ENCODE measurements at regions not wholly inside any gene's neighbourhood (a gene's known extent, or its start where the extent isn't known, plus 50 kb on each side); places are given as distances from the start of the nearest gene placed in this dataset.

- Histone ChIP-seq H3K27me3 (ENCODE audit: control insufficient read depth, insufficient read depth, low read length) (peaks cover 3% of the 10 kb centered on the region; the same call in 1 of the 2 replicates), H3K4me1 (ENCODE audit: control insufficient read depth, insufficient read depth, low read length) (no peaks in the 10 kb centered on the region), H3K27ac (ENCODE audit: low read length) (no peak overlapping the region), H3K4me3 (ENCODE audit: low read depth in 2 of 2, low read length in 2 of 2) (no peak overlapping the region), H3K9me3 (ENCODE audit: control insufficient read depth, insufficient read depth, low read depth, low read length) (no peaks in the 10 kb centered on the region), H3K36me3 (ENCODE audit: control insufficient read depth, insufficient read depth, low read length) (no peaks in the 10 kb centered on the region)
- ChIA-PET CTCF (no interaction called here), POLR2A (no interaction called here)
- intact Hi-C loops (cut with micrococcal nuclease; ENCODE audit: unreplicated experiment) (no loop called here), in situ Hi-C loops (cut with HindIII; ENCODE audit: low pct_unique_long_range_greater_than_20kb, low sequenced_read_pairs) (no loop called here)
- ATAC-seq (no peak), DNase-seq (ENCODE audit: low read depth, low spot score) (no peak)
- TF ChIP-seq CTCF (IDR thresholded peaks at IDR 0.05) (no peak), REST (IDR thresholded peaks at IDR 0.05; ENCODE audit: insufficient read depth in 1 of 2, low read depth in 2 of 2, low read length in 1 of 2) (no peak), SIN3A (IDR thresholded peaks at IDR 0.05; ENCODE audit: borderline replicate concordance, insufficient read depth, low read depth, low read length) (no peak), TCF7L2 (IDR thresholded peaks at IDR 0.05; ENCODE audit: low read depth, low read length) (no peak), POLR2AphosphoS5 (IDR thresholded peaks at IDR 0.05; ENCODE audit: low read depth, low read length) (no peak)
- no TSS peak for BruUV-seq (replicated peaks)
Observed at GRCh38 chr22:49177666-49178065, 650.0 kb downstream of the BRD1 start.

- ATAC-seq (no peak), DNase-seq (ENCODE audit: low read depth, low spot score) (no peak)
- BruUV-seq (replicated peaks), result no TSS peak
- Histone ChIP-seq H3K9me3 (ENCODE audit: control insufficient read depth, insufficient read depth, low read depth, low read length) (no peaks in the 10 kb centered on the region), H3K36me3 (ENCODE audit: control insufficient read depth, insufficient read depth, low read length) (no peaks in the 10 kb centered on the region), H3K27me3 (ENCODE audit: control insufficient read depth, insufficient read depth, low read length) (peaks cover 3% of the 10 kb centered on the region; the same call in 1 of the 2 replicates), H3K27ac (ENCODE audit: low read length) (no peak overlapping the region), H3K4me1 (ENCODE audit: control insufficient read depth, insufficient read depth, low read length) (no peaks in the 10 kb centered on the region), H3K4me3 (ENCODE audit: low read depth in 2 of 2, low read length in 2 of 2) (no peak overlapping the region)
- intact Hi-C loops (cut with micrococcal nuclease; ENCODE audit: unreplicated experiment), result no loop called here
- in situ Hi-C loops (cut with HindIII; ENCODE audit: low pct_unique_long_range_greater_than_20kb, low sequenced_read_pairs), result no loop called here
- TF ChIP-seq REST (IDR thresholded peaks at IDR 0.05; ENCODE audit: insufficient read depth in 1 of 2, low read depth in 2 of 2, low read length in 1 of 2) (no peak), SIN3A (IDR thresholded peaks at IDR 0.05; ENCODE audit: borderline replicate concordance, insufficient read depth, low read depth, low read length) (no peak), TCF7L2 (IDR thresholded peaks at IDR 0.05; ENCODE audit: low read depth, low read length) (no peak), CTCF (IDR thresholded peaks at IDR 0.05) (no peak), POLR2AphosphoS5 (IDR thresholded peaks at IDR 0.05; ENCODE audit: low read depth, low read length) (no peak)
- CTCF ChIA-PET, result no interaction called here
- POLR2A ChIA-PET, result no interaction called here
Observed at GRCh38 chr22:49176956-49177355, 650.7 kb downstream of the BRD1 start.

Measured in Panc1 (cell line).